ENCODE measurements at regions not wholly inside any gene's neighbourhood (a gene's known extent, or its start where the extent isn't known, plus 50 kb on each side); places are given as distances from the start of the nearest gene placed in this dataset.

DNA sequence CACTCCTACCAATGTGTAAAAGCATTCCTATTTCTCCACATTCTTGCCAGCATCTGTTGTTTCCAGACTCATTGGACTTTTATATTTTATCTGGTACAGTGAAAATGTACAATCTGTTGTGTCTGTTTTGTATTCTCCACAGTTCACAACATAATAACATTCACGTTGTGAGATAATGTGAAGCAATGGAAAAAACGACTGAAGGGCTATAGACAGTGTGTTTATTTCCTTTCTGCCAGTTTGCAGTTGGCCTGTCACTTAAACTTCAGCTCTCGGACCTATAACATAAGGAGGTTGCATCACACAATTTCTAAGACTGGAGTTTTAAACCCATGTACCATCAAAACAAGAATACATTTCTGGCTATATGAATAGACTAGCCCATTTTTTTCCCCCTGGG is 965.5 kb upstream of the ATXN8OS start (continued):
- TF ChIP-seq, protein P1, sequence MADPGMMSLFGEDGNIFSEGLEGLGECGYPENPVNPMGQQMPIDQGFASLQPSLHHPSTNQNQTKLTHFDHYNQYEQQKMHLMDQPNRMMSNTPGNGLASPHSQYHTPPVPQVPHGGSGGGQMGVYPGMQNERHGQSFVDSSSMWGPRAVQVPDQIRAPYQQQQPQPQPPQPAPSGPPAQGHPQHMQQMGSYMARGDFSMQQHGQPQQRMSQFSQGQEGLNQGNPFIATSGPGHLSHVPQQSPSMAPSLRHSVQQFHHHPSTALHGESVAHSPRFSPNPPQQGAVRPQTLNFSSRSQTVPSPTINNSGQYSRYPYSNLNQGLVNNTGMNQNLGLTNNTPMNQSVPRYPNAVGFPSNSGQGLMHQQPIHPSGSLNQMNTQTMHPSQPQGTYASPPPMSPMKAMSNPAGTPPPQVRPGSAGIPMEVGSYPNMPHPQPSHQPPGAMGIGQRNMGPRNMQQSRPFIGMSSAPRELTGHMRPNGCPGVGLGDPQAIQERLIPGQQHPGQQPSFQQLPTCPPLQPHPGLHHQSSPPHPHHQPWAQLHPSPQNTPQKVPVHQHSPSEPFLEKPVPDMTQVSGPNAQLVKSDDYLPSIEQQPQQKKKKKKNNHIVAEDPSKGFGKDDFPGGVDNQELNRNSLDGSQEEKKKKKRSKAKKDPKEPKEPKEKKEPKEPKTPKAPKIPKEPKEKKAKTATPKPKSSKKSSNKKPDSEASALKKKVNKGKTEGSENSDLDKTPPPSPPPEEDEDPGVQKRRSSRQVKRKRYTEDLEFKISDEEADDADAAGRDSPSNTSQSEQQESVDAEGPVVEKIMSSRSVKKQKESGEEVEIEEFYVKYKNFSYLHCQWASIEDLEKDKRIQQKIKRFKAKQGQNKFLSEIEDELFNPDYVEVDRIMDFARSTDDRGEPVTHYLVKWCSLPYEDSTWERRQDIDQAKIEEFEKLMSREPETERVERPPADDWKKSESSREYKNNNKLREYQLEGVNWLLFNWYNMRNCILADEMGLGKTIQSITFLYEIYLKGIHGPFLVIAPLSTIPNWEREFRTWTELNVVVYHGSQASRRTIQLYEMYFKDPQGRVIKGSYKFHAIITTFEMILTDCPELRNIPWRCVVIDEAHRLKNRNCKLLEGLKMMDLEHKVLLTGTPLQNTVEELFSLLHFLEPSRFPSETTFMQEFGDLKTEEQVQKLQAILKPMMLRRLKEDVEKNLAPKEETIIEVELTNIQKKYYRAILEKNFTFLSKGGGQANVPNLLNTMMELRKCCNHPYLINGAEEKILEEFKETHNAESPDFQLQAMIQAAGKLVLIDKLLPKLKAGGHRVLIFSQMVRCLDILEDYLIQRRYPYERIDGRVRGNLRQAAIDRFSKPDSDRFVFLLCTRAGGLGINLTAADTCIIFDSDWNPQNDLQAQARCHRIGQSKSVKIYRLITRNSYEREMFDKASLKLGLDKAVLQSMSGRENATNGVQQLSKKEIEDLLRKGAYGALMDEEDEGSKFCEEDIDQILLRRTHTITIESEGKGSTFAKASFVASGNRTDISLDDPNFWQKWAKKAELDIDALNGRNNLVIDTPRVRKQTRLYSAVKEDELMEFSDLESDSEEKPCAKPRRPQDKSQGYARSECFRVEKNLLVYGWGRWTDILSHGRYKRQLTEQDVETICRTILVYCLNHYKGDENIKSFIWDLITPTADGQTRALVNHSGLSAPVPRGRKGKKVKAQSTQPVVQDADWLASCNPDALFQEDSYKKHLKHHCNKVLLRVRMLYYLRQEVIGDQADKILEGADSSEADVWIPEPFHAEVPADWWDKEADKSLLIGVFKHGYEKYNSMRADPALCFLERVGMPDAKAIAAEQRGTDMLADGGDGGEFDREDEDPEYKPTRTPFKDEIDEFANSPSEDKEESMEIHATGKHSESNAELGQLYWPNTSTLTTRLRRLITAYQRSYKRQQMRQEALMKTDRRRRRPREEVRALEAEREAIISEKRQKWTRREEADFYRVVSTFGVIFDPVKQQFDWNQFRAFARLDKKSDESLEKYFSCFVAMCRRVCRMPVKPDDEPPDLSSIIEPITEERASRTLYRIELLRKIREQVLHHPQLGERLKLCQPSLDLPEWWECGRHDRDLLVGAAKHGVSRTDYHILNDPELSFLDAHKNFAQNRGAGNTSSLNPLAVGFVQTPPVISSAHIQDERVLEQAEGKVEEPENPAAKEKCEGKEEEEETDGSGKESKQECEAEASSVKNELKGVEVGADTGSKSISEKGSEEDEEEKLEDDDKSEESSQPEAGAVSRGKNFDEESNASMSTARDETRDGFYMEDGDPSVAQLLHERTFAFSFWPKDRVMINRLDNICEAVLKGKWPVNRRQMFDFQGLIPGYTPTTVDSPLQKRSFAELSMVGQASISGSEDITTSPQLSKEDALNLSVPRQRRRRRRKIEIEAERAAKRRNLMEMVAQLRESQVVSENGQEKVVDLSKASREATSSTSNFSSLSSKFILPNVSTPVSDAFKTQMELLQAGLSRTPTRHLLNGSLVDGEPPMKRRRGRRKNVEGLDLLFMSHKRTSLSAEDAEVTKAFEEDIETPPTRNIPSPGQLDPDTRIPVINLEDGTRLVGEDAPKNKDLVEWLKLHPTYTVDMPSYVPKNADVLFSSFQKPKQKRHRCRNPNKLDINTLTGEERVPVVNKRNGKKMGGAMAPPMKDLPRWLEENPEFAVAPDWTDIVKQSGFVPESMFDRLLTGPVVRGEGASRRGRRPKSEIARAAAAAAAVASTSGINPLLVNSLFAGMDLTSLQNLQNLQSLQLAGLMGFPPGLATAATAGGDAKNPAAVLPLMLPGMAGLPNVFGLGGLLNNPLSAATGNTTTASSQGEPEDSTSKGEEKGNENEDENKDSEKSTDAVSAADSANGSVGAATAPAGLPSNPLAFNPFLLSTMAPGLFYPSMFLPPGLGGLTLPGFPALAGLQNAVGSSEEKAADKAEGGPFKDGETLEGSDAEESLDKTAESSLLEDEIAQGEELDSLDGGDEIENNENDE (IDR thresholded peaks at IDR 0.05; ENCODE audit: insufficient replicate concordance, low read length), result no peak
- TF ChIP-seq GABPA (IDR thresholded peaks at IDR 0.05; ENCODE audit: borderline replicate concordance, insufficient read depth, low read length) (no peak), SAP30 (IDR thresholded peaks at IDR 0.05; ENCODE audit: insufficient read depth, insufficient replicate concordance, low read length) (no peak), HDAC6 (IDR thresholded peaks at IDR 0.05; ENCODE audit: low read depth, low read length) (no peak), NRF1 (IDR thresholded peaks at IDR 0.05; ENCODE audit: low read depth, low read length) (no peak)

All from H1 (cell line).